ENCODE measurements at regions not wholly inside any gene's neighbourhood (a gene's known extent, or its start where the extent isn't known, plus 50 kb on each side); places are given as distances from the start of the nearest gene placed in this dataset.

DNA sequence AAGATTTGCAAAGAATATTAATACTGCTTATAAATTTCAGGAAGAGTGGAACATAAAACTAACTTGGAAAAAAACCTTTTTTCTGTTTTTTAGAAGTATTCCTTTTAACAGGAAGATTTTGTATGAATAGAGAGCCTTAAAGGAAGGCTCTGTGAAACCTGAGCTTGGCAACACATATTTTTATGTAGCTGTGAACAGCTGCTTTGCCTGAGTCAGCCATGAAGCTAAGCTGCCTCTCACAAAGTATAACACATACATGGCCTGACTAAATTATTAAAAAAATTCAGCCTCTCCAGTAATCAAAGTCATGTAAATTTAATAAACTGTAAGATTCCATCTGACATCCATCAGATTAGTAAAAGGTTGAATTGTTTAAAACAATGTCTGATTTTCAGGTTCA lies 547.5 kb downstream of the ELAVL2 start:
- TF ChIP-seq CTCF (IDR thresholded peaks at IDR 0.05; ENCODE audit: poor library complexity, severe bottlenecking) (no peak), POLR2AphosphoS5 (IDR thresholded peaks at IDR 0.05) (no peak)
